AG04450 (cell line): ENCODE measurements at regions not wholly inside any gene's neighbourhood (a gene's known extent, or its start where the extent isn't known, plus 50 kb on each side); places are given as distances from the start of the nearest gene placed in this dataset.

Experiments used
- CTCF ChIA-PET: fragments of 300-600, 350-600 bp; formaldehyde crosslinking; extraction: SDS; loops from one replicate; lab custom pipeline; 2022; ENCODE audit warnings: antibody characterized with exemption, inconsistent platforms; lab: Charles Lee
- POLR2A ChIA-PET: fragments of 350-600 bp; formaldehyde crosslinking; extraction: SDS; loops from one replicate; lab custom pipeline; 2021; ENCODE audit warnings: antibody characterized with exemption, inconsistent platforms; lab: Yijun Ruan, JAX
- DNase-seq: peaks from one replicate; pipeline ENCODE4 v3.0.0-alpha.2; 2011; ENCODE audit warnings: low read depth, low spot score
- H3K27ac ChIP-seq: one replicate; pipeline ENCODE4 v1.5.1; 2012; ENCODE audit warnings: low read depth, low read length, control low read depth
- H3K27me3 ChIP-seq: one replicate; pipeline ENCODE4 v1.6.0; 2012; ENCODE audit warnings: low read length; ENCODE audit not compliant: control insufficient read depth, insufficient read depth
- H3K4me3 ChIP-seq: 2 replicates; pipeline ENCODE4 v1.5.1; 2011; ENCODE audit warnings: mild to moderate bottlenecking, low read depth, low read length, control low read depth
- H3K9me3 ChIP-seq: 2 replicates; pipeline ENCODE4 v1.5.1; 2012; ENCODE audit warnings: low read length; ENCODE audit not compliant: control insufficient read depth, insufficient read depth
- CTCF ChIP-seq: IDR thresholded peaks from 2 replicates; pipeline ENCODE4 v1.5.1; 2011; ENCODE audit warnings: low read depth, low read length, control low read depth, inconsistent platforms

- no peak for TF ChIP-seq CTCF
Measured at GRCh38 chr5:114948986-114949621, 220.6 kb downstream of the TRIM36 start.

GRCh38 chr5:114948363-114948762, 221.3 kb downstream of the TRIM36 start:
- no peak for DNase-seq
- TF ChIP-seq CTCF = no peak
- Histone ChIP-seq H3K27ac (no peak overlapping the region), H3K9me3 (peaks cover 5% of the 10 kb centered on the region; the same call in 1 of the 2 replicates), H3K27me3 (no peaks in the 10 kb centered on the region), H3K4me3 (no peak overlapping the region)
- CTCF ChIA-PET = no interaction called here
- POLR2A ChIA-PET = no interaction called here

More at GRCh38 chr5:114948986-114949621, 220.6 kb downstream of the TRIM36 start:
- ChIA-PET POLR2A (no interaction called here), CTCF (no interaction called here)
- H3K9me3 ChIP-seq = peaks cover 5% of the 10 kb centered on the region; the same call in 1 of the 2 replicates
- no peaks in the 10 kb centered on the region for H3K27me3 ChIP-seq
- no peak for DNase-seq
- H3K27ac ChIP-seq = no peak overlapping the region
- no peak overlapping the region for H3K4me3 ChIP-seq

- POLR2A ChIA-PET = no interaction called here
- no peak for DNase-seq
- H3K27ac ChIP-seq = no peak overlapping the region
- CTCF ChIA-PET = no interaction called here
- H3K9me3 ChIP-seq = peaks cover 7% of the 10 kb centered on the region; the same call in 1 of the 2 replicates
- TF ChIP-seq CTCF = no peak
- H3K27me3 ChIP-seq = no peaks in the 10 kb centered on the region
- no peak overlapping the region for H3K4me3 ChIP-seq
Measured at GRCh38 chr5:114940709-114941108, 229.0 kb downstream of the TRIM36 start.

- Histone ChIP-seq H3K27me3 (no peaks in the 10 kb centered on the region), H3K9me3 (peaks cover 7% of the 10 kb centered on the region; the same call in 1 of the 2 replicates), H3K4me3 (no peak overlapping the region), H3K27ac (no peak overlapping the region)
- no peak for DNase-seq
- no peak for TF ChIP-seq CTCF
- POLR2A ChIA-PET = no interaction called here
- CTCF ChIA-PET = no interaction called here
Measured at GRCh38 chr5:114935490-114935889, 234.2 kb downstream of the TRIM36 start.

GRCh38 chr5:114928644-114929462, 240.9 kb downstream of the TRIM36 start:
- ChIA-PET POLR2A (no interaction called here), CTCF (no interaction called here)
- no peaks in the 10 kb centered on the region for H3K27me3 ChIP-seq
- no peak for DNase-seq
- no peak overlapping the region for H3K27ac ChIP-seq
- H3K9me3 ChIP-seq = peaks cover 12% of the 10 kb centered on the region
- no peak for TF ChIP-seq CTCF
- H3K4me3 ChIP-seq = no peak overlapping the region
